ENCODE measurements at regions not wholly inside any gene's neighbourhood (a gene's known extent, or its start where the extent isn't known, plus 50 kb on each side); places are given as distances from the start of the nearest gene placed in this dataset.

DNA sequence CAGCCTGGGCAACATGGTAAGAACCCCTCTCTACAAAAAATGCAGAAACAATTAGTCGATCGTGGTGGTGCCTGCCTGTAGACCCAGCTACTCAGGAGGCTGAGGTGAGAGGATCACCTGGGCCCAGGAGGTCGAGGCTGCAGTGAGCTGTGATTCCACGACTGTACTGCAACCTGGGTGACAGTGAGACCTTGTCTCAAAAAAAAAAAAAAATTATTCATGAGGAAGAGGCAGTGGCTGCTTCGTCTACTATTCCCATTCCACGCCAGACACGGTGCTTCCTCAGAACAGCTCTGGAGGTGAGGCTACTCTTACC, 52.2 kb upstream of the GSE1 start:
- H3K4me3 ChIP-seq (ENCODE audit: low read depth, low read length) = no peak overlapping the region
- TF ChIP-seq, protein P1, sequence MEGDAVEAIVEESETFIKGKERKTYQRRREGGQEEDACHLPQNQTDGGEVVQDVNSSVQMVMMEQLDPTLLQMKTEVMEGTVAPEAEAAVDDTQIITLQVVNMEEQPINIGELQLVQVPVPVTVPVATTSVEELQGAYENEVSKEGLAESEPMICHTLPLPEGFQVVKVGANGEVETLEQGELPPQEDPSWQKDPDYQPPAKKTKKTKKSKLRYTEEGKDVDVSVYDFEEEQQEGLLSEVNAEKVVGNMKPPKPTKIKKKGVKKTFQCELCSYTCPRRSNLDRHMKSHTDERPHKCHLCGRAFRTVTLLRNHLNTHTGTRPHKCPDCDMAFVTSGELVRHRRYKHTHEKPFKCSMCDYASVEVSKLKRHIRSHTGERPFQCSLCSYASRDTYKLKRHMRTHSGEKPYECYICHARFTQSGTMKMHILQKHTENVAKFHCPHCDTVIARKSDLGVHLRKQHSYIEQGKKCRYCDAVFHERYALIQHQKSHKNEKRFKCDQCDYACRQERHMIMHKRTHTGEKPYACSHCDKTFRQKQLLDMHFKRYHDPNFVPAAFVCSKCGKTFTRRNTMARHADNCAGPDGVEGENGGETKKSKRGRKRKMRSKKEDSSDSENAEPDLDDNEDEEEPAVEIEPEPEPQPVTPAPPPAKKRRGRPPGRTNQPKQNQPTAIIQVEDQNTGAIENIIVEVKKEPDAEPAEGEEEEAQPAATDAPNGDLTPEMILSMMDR (IDR thresholded peaks at IDR 0.05; ENCODE audit: low read depth, low read length) = no peak

DNA sequence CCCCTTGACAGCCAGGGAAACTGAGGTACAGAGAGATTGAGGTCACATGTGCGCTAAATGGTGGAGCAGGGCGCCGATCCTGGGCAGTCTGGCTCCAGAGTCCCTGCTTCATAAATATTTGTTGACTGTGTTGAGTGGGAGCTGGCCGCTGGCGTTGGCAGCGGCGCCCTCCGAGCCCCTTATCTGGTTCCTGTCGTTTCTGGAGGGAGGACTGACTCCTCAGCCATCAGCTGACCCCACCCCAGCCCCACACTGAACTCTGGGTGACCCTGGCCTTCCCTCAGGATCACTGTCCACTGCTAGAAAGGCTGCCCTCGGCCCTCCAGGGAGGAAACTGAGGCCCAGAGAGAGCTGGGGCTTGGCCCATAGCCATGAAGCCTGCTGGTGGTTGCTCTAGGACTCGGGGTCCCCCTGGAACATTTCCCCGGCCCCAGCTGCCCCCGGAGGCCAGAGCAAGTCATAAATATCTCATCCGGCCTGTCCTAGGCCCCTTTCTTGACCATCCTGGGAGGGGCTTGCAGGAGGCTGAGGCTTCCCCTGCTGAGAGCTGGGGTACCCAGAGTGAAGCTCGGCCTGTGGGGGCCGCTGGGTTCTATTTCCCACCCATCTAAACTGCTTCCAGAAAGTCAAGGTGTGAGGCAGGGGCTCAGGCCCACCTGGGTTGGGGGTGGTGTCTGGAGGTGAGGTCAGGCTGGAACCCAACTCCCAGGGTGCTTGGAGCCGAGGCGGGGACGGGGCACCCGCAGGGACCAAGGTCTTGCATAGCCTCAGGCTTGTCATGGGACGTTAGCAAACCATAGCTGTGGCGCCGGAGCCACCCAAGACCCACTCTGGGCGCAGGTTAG, 51.7 kb upstream of the GSE1 start:
- DNase-seq (ENCODE audit: low read depth, low spot score) = no peak
- TF ChIP-seq, protein P1 (IDR thresholded peaks at IDR 0.05; ENCODE audit: low read depth, low read length) = no peak
- H3K4me3 ChIP-seq (ENCODE audit: low read depth, low read length) = no peak overlapping the region
- in situ Hi-C loops (cut with HindIII; ENCODE audit: low sequenced_read_pairs) = no loop called here

More for the DNA sequence above, 52.2 kb upstream of the GSE1 start:
- in situ Hi-C loops (cut with HindIII; ENCODE audit: low sequenced_read_pairs) = no loop called here
- no peak for DNase-seq (ENCODE audit: low read depth, low spot score)

DNA sequence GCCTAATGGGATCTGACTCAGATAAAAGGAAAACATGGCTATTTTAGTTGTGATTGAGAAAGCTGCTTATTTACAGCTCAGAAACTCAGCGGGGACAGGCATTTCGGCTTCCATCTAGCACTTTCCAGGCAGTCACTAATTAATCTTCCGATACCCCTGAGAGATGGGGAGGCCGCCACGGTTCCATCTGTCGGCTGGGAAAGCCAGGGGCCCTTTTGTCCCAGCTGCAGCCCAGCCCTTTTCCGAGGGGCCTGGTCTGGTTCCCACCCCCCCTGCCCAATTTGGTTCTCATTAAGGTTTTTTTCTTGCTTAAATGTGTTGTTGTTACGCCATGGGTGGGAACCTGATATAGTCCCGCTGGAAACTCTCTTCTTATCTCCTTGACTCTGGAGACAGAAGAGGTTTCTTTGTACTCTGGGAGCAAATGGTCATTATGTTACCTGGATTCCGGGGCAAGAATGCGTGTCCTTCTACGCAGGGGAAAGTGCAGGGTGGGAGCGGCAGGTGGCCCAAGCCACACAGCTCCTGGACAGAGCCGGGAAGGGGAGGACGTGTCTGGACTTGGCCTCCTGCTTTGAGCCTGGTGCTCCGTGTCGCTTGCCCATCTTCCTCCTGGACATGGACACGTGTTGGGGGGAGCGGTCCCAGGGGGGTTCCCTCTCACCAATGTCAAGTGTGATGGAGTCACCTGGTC, 50.9 kb upstream of the GSE1 start:
- in situ Hi-C loops (cut with HindIII; ENCODE audit: low sequenced_read_pairs) = no loop called here
- H3K4me3 ChIP-seq (ENCODE audit: low read depth, low read length) = no peak overlapping the region
- DNase-seq (ENCODE audit: low read depth, low spot score) = no peak
- TF ChIP-seq, protein P1 (IDR thresholded peaks at IDR 0.05; ENCODE audit: low read depth, low read length) = no peak

DNA sequence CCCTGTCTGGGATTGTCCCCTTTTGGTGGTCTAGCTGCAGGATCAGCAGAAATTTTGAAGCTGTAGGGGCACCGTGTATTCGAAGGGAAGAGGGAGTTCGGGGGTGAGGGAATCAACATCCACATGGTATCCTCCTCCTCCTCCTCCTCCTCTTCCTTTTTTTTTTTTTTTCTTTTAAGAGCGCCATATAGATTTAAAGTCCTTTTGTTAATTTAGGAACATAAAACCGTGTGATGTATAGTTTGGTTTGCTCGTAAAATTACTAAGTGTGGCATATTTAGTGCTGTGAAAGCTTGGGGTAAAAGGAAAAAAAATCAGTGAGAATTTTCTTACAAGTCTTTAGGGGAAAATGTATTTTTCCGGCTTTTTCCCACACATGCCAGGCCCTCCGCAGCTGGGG, 50.1 kb upstream of the GSE1 start:
- in situ Hi-C loops (cut with HindIII; ENCODE audit: low sequenced_read_pairs) = no loop called here
- TF ChIP-seq, protein P1 (IDR thresholded peaks at IDR 0.05; ENCODE audit: low read depth, low read length) = no peak
- no peak overlapping the region for H3K4me3 ChIP-seq (ENCODE audit: low read depth, low read length)
- DNase-seq (ENCODE audit: low read depth, low spot score) = no peak

Data from astrocyte of the spinal cord (primary cell).